ENCODE measurements at regions not wholly inside any gene's neighbourhood (a gene's known extent, or its start where the extent isn't known, plus 50 kb on each side); places are given as distances from the start of the nearest gene placed in this dataset.

GRCh38 chr2:236932831-236933361, 152.8 kb upstream of the COPS8 start:
- DNase-seq (ENCODE audit: low read depth): no peak

- no peak for DNase-seq (ENCODE audit: low read depth)
Observed at GRCh38 chr2:236934166-236934565, 151.5 kb upstream of the COPS8 start.

GRCh38 chr2:236934656-236935055, 151.0 kb upstream of the COPS8 start:
- DNase-seq (ENCODE audit: low read depth): no peak

DNA sequence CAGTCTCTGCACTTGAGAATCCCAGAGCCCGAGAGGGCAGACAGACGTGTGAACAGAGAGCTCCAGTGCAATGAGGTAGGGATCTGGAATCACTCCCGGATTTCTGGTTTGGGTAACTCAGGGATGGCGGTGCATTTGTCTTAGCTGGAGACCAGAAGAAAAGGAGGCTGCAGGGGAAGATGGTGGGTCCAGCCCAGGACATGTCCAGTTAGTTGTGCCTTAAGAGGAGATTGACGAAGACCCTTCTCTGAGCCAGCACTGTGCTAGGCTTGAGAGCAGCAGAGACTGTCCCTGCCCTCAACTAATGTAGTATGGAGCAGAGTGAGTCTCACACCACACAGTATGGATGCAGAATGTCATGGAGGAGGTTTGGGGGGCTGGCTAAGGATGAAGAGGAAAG, 150.6 kb upstream of the COPS8 start:
- no peak for DNase-seq (ENCODE audit: low read depth)

DNA sequence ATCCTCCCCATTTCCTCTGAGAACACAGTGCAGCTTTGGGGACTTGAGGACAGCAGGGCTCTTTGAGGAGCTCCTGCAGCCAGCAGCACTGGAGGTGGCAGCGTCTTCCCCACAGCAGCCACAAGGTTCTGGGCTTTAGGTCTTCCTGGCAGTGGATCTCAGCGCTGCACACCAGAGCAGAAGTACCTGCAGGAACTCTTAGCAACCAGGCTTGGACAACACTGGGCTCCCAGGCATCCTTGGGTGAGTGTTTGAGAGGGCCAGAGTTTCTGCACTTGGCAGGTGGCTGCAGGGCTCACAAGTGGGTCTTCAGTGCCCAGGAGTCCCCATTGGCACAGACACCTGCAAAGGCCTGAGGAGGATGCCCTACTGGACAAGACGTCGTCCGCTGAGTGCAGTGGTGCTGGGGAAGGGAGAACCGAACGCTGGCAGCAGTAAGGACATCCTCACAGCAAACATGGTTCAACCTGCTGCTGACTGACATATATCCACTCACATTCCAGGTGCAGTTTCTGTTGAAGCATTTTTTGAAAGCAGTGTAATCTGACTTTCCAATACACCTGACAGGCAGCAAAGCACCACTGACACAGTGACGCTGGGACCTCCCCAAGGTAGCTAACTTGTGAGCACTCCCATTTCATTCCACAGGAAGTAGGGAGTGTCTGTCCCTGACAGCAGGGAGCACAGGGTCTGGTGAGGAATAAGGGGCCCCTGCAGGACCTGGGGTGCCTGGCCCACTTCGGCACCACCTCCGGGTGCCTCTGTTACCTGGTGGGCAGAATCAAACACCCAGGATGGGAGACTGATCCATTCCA, 149.9 kb upstream of the COPS8 start:
- DNase-seq (ENCODE audit: low read depth): no peak

DNA sequence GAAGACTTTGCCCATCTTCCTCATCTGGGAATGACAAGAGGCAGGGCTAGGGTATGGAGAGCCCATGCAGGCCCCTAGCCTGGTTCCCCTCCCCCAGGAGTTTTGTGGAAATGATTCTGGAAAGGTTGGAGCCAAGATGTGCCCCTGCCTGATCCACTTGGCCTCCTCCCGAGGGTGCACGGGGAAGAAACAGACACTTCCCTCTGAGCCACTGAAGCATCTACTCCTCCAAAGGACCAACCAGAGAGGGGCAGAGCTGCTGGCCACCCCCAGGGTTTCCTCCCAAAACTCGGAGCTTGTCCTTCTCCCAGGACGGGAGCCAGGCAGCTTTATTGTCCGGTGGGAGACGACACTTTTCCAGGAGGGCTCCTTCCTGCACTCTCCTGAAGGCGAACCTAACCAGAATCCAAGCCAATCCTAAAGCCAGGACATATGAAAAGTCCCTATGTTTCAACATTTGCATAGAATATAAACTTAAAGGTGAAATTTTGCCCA, 149.2 kb upstream of the COPS8 start:
- DNase-seq (ENCODE audit: low read depth): no peak

DNA sequence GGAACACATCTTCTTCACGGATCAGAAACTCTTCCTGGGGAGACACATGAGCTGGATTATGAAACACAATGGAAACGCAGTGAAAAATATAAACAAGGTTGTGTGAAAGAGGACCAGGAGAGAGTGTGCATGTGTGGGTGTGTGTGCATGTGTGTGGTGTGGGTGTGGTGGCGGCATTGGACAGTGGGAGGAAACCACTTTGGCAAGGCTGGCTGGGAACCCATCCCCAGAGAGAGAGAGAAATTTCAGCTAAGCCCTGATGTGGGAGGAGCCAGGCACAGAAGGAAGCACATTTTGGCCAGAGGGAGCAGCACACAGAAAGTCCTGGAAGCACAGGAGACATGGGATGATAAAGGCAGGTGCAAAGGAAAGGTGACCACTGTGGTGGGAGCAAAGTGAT, 147.6 kb upstream of the COPS8 start:
- no peak for DNase-seq (ENCODE audit: low read depth)

DNA sequence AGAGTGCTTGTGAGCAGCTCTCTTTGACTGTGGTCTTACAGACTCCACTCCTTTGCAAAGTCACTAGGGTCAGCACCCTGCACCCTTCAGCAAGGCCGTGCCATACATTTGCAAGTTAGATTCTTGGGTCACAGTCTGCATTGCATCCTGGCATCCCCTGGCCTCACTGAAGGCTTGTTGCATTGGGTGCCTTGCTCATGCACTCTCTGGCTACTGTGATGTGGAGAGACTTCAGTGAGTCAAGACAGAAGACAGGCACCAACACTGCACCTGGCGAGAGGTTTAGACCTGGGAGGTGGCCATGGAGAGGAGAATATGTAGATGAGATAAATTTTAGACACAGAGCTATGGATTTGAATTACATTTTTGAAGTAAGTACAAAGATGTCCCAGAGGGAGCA, 146.4 kb upstream of the COPS8 start:
- no peak for DNase-seq (ENCODE audit: low read depth)

DNA sequence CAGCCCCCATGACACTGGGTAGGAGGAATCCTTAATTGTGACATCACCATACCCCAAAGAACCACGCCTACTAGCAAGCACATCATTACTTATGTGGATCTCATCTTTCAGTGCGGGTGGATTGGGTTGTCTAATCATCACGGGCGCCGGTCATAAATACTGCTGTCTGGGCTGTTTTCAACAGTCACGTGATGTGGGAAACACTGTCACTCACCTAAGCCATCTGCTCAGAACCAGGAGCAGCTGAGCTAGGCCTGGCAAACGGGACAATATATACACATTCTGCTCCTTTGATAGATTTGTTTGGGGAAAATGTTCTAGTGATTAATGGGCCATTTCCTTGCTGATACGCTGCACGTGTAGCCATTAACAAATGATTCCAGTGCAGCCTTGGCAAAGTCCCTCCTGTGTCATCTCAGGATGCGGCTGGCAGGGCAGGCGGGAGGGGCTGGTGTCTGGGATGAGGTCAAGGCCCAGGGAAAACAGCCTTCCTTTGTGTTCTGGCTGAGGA, 145.9 kb upstream of the COPS8 start:
- DNase-seq (ENCODE audit: low read depth): no peak

DNA sequence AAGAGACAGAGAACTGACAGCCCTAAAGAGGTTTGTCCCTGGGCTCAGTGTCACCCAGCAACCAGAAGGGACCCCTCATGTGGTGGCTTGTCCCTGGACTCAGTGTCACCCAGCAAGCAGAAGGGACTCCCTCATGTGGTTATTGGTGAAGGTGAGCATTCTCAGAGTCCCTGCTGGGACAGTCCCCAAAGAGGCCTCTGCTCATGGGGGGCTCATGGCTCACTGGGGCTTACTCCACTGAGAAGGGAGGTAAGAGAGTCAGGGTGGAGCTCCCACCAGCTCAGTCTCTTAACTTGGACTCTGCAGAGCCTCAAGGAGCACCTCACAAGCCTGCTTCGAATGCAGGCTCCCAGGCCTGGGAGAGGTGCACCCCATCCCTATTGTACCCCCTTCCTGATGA, 145.2 kb upstream of the COPS8 start:
- no peak for DNase-seq (ENCODE audit: low read depth)

DNA sequence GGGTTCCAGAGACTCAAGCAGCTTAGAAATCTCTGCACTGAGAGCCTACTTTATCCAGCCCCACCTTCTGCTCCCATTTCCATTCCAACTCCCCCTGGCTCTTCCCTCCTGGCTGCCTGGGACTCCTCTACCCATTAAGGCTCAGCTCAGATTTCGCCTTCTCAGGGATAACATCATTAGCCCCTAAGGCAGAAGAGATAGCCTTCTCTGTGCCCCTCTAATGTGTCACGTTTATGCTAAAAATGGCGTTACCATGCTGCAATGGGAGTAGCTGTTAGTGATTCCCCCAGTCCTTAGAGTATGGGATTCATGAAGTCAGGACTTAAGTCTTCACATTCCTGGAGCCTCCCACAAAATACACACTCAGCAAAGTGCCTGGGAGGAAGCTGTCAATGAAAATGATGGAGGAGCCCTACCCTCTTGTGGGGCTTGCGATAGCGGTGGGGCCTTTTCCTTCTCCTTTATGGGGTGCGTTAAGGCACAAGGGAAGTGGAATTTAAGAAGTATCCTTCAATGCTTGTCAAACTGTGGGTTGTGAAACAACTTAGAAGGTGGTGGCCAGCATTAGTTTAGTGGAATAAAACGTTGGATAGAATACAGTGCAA, 144.7 kb upstream of the COPS8 start:
- DNase-seq (ENCODE audit: low read depth): no peak

DNA sequence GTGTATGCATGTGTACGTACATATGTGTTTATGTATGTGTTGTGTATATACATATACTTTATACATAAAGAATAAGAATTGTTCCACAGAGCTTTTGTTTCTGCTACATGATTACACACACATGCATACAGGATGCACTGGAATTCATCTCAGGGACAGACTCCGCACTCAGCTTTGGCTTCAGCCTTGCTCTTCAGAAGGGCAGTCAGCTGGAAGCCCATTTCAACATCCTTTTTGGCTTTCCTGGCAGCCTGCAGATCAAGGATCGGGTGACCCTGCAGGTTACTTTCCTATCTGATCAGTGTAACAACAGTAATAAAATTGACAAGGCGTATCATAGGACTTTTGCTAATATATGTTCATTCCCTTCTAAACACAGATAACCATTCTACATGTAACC, 144.1 kb upstream of the COPS8 start:
- no peak for DNase-seq (ENCODE audit: low read depth)

- no peak for DNase-seq (ENCODE audit: low read depth)
Observed at GRCh38 chr2:236942554-236942953, 143.1 kb upstream of the COPS8 start.

GRCh38 chr2:236943068-236943467, 142.6 kb upstream of the COPS8 start:
- DNase-seq (ENCODE audit: low read depth): no peak

- DNase-seq (ENCODE audit: low read depth): no peak
Observed at GRCh38 chr2:236943841-236944513, 141.7 kb upstream of the COPS8 start.

- DNase-seq (ENCODE audit: low read depth): no peak
Observed at GRCh38 chr2:236944561-236944960, 141.1 kb upstream of the COPS8 start.

DNA sequence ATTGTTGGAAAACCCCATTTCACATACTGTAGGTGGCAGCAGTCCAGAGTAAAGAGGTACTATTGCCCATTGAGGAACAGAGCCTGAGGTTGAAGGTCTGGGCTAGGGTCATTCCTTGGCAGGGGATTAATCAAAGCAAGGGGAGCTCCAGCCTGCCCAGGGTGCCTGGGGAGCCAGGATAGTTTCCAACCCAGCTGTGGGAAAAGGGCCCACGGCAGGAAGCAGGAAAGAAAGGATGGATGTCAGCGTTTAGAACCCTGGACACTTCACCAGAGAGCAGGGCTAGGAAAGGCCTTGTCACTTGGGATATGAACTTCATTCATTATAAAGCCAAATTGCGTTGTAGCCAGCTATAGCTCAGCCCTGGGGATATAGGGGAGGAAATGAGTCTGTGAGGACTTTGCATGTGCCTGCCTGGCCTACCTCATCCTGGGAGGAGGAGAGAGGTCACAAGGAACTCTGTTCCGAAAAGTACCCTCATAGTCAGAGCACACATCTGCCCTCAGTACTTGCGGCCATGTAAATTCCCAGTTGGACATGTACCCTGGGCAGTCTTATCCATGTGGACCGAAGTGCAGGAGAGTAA, 140.2 kb upstream of the COPS8 start:
- no peak for DNase-seq (ENCODE audit: low read depth)

GRCh38 chr2:236946871-236947270, 138.8 kb upstream of the COPS8 start:
- no peak for DNase-seq (ENCODE audit: low read depth)

DNA sequence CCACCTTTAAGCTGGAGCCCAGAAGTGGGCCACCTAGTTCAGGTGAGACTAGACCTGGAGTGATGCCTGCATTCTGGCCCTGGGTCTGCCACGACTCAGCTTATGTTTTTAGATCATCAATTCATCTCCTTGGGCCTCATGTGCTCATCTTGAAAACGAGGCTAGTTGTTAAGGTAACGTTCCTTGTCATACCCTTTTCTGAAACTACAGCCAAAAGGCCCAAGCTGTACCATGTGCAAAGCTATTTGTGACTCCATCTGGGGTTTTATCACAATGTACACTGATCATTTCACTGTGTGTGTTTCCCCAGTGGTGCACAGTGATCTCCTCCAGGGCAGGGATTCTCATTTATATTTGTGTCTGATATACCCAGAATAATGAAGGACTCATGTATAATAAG, 138.4 kb upstream of the COPS8 start:
- DNase-seq (ENCODE audit: low read depth): no peak

- DNase-seq (ENCODE audit: low read depth): no peak
Observed at GRCh38 chr2:236947896-236948295, 137.8 kb upstream of the COPS8 start.

GRCh38 chr2:236949089-236949905, 136.4 kb upstream of the COPS8 start:
- DNase-seq (ENCODE audit: low read depth): no peak

Measured in T follicular helper cell (primary cell).